ENCODE measurements at regions not wholly inside any gene's neighbourhood (a gene's known extent, or its start where the extent isn't known, plus 50 kb on each side); places are given as distances from the start of the nearest gene placed in this dataset.
A peak's percentile ranks its signal among the peaks of the same experiment; 100 is the strongest.

- no peaks in the 10 kb centered on the region for H3K36me3 ChIP-seq
- no peak for TF ChIP-seq CTCF (IDR thresholded peaks at IDR 0.05; ENCODE audit: low read depth, low read length)
- no peaks in the 10 kb centered on the region for H3K9me3 ChIP-seq (ENCODE audit: low read depth)
- peaks cover 5% of the 10 kb centered on the region for H3K27me3 ChIP-seq
- no peak overlapping the region for H3K27ac ChIP-seq
- H3K4me3 ChIP-seq = no peak overlapping the region
- DNase-seq (ENCODE audit: low read depth in 1 of 2, low spot score in 1 of 2) = no peak
- no peaks in the 10 kb centered on the region for H3K4me1 ChIP-seq (ENCODE audit: low read depth)
These were observed 1490.8 kb upstream of the TMEM132C start for GRCh38 chr12:126776026-126776655.

- H3K9me3 ChIP-seq (ENCODE audit: low read depth) = no peaks in the 10 kb centered on the region
- no peak for DNase-seq (ENCODE audit: low read depth in 1 of 2, low spot score in 1 of 2)
- no peak overlapping the region for H3K4me3 ChIP-seq
- H3K27ac ChIP-seq = no peak overlapping the region
- H3K4me1 ChIP-seq (ENCODE audit: low read depth) = no peaks in the 10 kb centered on the region
- TF ChIP-seq CTCF (IDR thresholded peaks at IDR 0.05; ENCODE audit: low read depth, low read length) = no peak
- H3K27me3 ChIP-seq = peaks cover 5% of the 10 kb centered on the region
- no peaks in the 10 kb centered on the region for H3K36me3 ChIP-seq
These were observed 1486.6 kb upstream of the TMEM132C start for GRCh38 chr12:126780343-126780742.

- peaks cover 5% of the 10 kb centered on the region for H3K27me3 ChIP-seq
- no peaks in the 10 kb centered on the region for H3K4me1 ChIP-seq (ENCODE audit: low read depth)
- DNase-seq (ENCODE audit: low read depth in 1 of 2, low spot score in 1 of 2) = no peak
- H3K9me3 ChIP-seq (ENCODE audit: low read depth) = no peaks in the 10 kb centered on the region
- no peak for TF ChIP-seq CTCF (IDR thresholded peaks at IDR 0.05; ENCODE audit: low read depth, low read length)
- H3K4me3 ChIP-seq = no peak overlapping the region
- H3K27ac ChIP-seq = no peak overlapping the region
- H3K36me3 ChIP-seq = no peaks in the 10 kb centered on the region
These were observed 1485.4 kb upstream of the TMEM132C start for GRCh38 chr12:126781593-126781992.

- no peak overlapping the region for H3K27ac ChIP-seq
- H3K4me1 ChIP-seq (ENCODE audit: low read depth) = no peaks in the 10 kb centered on the region
- H3K4me3 ChIP-seq = no peak overlapping the region
- peaks cover 5% of the 10 kb centered on the region for H3K27me3 ChIP-seq
- no peak for DNase-seq (ENCODE audit: low read depth in 1 of 2, low spot score in 1 of 2)
- H3K9me3 ChIP-seq (ENCODE audit: low read depth) = no peaks in the 10 kb centered on the region
- no peak for TF ChIP-seq CTCF (IDR thresholded peaks at IDR 0.05; ENCODE audit: low read depth, low read length)
- H3K36me3 ChIP-seq = no peaks in the 10 kb centered on the region
These were observed 1484.9 kb upstream of the TMEM132C start for GRCh38 chr12:126782083-126782482.

- Histone ChIP-seq H3K4me1 (ENCODE audit: low read depth) (no peaks in the 10 kb centered on the region), H3K27me3 (peaks cover 5% of the 10 kb centered on the region), H3K4me3 (no peak overlapping the region), H3K9me3 (ENCODE audit: low read depth) (no peaks in the 10 kb centered on the region), H3K27ac (no peak overlapping the region), H3K36me3 (no peaks in the 10 kb centered on the region)
- no peak for TF ChIP-seq CTCF (IDR thresholded peaks at IDR 0.05; ENCODE audit: low read depth, low read length)
- DNase-seq (ENCODE audit: low read depth in 1 of 2, low spot score in 1 of 2) = peak in 1 of 2 donors; percentile 71
These were observed 1482.5 kb upstream of the TMEM132C start for GRCh38 chr12:126784328-126784921.
